ENCODE measurements at regions not wholly inside any gene's neighbourhood (a gene's known extent, or its start where the extent isn't known, plus 50 kb on each side); places are given as distances from the start of the nearest gene placed in this dataset.

- TF ChIP-seq, protein P1, sequence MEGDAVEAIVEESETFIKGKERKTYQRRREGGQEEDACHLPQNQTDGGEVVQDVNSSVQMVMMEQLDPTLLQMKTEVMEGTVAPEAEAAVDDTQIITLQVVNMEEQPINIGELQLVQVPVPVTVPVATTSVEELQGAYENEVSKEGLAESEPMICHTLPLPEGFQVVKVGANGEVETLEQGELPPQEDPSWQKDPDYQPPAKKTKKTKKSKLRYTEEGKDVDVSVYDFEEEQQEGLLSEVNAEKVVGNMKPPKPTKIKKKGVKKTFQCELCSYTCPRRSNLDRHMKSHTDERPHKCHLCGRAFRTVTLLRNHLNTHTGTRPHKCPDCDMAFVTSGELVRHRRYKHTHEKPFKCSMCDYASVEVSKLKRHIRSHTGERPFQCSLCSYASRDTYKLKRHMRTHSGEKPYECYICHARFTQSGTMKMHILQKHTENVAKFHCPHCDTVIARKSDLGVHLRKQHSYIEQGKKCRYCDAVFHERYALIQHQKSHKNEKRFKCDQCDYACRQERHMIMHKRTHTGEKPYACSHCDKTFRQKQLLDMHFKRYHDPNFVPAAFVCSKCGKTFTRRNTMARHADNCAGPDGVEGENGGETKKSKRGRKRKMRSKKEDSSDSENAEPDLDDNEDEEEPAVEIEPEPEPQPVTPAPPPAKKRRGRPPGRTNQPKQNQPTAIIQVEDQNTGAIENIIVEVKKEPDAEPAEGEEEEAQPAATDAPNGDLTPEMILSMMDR (IDR thresholded peaks at IDR 0.05; ENCODE audit: low read depth, low read length): no peak
- TF ChIP-seq EZH2phosphoT487 (IDR thresholded peaks at IDR 0.05; ENCODE audit: low read depth): no peak
These were observed 93.1 kb upstream of the ESX1 start for GRCh38 chrX:104347860-104348259.

All from OCI-LY3 (cell line).